Effector CD8-positive, alpha-beta T cell (primary cell): ENCODE measurements at regions not wholly inside any gene's neighbourhood (a gene's known extent, or its start where the extent isn't known, plus 50 kb on each side); places are given as distances from the start of the nearest gene placed in this dataset.

Experiments
- DNase-seq: peaks from one replicate; lab custom pipeline; 2025; lab: John Stamatoyannopoulos, UW

DNA sequence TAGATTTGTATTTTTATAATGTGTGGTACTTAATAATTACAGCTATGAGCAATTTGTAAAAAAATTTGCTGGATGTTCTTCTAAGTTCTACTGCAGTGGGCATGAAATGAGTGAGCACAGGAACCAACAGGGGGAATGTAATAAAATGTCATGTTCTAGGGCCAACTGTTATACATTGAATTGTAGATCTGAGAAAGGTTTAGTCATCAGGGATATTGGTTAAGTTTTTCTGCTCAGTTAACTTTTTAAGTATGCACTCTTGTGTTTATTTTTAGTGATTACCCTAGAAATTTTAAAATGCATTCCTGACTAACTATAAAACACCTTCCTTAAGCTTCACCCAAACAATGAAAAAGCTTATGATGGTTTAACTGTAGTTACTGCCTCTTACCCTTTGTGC is 101.8 kb downstream of the CAND1 start:
- no peak for DNase-seq

DNA sequence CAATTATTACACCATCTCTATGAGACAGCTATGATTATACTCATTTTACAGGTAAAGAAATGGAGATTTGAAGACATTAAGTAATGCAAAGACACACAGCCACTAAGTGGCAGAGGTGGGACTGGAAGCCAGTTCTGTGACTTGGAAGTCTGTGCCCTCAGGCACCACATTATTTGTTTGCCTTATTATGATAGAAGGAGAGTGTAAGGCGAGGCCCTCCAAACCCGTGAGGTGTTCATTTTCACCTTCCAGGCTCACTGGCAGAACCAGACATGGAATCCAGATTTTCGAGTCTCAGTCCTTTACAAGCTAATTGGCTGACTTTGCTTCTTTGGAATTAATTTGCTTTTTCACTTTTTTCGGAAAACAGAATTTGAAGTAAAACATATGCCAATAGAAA is 107.9 kb downstream of the CAND1 start:
- no peak for DNase-seq

DNA sequence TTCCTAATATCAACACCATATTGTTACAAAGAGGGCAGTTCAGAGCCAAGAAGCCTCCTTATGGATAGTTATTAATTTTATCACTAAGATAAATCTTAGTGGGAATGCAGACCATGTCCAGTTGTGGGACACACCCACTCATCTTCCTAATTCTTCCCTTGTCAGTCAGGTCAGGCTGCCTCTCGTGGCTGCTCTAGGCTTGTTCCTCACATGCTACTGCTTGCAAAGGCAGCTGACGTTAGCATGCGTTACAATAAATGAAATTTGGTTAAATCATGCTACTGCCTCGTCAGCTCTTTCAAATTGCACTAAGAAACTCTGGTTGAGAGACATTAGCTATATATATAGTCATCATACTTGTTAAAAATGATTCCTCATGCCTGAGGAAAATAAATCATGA is 108.4 kb downstream of the CAND1 start:
- DNase-seq: no peak

DNA sequence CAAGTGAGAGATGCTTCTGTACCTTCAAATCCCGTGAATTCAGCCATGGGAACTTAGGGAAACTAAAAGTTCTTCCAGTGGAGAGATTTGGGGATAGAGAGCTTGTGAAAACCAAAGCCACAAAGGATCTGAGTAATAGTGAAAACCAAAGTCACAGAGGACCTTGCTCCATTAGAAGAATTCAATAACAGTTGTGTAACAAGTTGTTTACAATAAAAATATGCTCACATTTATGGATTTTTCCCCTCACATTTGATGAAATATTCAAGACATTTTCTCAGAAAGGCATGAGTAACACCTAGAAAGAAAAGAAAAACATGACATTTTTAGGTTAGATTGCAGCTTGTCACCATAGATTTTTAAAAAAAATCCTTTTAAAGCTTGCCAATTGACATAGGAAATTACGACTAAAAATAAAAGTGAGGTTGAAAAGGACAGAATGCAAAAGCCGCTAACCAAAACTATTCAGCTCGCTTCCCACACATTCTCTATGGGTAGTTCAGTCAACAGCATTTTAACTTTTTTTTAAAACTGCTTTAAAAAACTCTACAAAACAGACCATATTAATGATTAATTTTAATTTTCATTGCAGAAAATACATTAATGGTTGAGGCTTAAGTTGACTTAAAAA is 113.2 kb downstream of the CAND1 start:
- no peak for DNase-seq

DNA sequence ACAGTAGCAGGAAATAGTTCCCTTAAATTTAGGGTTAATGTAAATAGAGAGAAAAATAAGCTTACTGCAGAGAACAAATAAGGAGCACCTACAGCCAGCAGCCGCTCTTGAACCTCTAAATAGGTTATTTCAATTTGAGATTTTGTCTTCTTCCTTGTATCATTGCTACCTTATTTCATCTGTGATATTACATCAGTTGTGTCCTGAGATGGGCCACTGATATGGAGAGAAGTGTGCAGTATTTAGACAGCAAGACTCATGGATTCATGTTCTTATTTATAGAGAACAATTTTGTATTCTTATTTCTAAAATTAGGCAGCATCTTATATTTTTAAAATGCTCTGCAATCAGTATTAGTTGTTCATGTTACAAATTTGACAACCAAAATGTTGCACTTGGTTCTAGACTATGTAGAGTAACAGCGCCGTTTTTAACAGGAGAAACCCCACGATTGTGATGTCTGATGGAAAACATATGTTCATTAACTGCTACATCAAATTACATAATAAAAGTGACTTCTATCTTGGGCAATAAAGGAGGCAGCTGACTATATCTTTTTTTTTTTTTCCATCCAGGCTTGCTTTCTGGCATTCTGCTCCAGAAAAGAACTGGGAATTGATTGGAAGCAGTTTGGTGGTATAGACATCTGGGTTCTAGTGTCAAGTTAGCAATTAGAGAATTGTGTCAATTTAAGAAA is 117.9 kb downstream of the CAND1 start:
- DNase-seq: no peak

DNA sequence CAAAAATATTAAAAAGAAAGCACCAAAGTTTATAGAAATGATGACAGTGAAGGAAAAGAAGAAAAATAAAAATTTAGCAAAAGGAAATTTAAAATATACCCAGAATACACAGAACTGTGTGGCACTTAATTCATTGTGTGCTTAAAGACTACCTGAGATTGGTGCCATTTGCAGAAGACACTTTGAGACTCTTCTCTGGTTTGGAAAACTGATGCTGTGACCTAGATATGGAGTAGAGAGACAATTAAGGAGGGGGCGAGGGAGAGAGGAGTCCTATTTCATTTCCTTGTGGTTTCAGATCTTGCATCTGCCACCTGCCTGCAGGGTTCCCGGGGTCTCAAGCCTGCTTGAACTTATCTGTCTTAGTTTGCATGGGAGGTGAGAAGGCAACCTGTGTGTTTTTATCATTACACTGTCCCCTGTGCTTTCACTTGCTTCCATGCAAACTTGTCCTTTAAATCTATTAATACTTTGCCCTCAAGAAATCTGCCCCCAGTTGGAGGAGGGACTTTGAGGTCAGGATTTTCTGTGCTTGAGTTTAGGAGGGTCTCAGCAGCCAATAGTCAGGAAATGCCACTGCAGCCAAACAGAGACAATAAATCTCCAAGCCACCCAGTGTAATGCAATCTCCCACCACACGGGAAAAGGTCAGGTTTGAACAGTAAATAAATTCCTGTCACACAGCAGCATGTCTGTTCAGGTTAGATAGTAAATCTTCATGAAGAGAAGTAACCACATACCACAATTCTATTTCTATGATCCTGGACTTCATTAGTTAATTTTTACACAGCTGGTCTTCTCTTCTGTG is 119.4 kb downstream of the CAND1 start:
- no peak for DNase-seq

DNA sequence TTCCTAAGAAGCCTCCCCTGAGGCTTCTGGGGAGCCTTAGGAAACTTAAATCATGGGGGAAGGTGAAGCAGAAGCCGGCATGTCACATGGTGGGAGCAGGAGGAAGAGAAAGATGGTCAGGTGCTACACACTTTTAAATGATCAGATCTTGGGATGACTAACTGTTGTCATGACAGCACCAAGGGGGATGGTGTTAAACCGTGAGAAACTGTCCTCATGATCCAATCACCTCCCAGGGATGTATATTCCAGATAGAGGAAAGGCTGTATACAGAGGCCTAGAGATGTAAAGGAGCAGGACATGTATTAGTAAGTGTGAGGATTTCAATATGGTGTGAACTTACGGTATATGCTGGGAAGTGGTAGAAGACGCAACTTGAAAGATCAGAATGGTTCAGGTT is 121.1 kb downstream of the CAND1 start:
- no peak for DNase-seq

DNA sequence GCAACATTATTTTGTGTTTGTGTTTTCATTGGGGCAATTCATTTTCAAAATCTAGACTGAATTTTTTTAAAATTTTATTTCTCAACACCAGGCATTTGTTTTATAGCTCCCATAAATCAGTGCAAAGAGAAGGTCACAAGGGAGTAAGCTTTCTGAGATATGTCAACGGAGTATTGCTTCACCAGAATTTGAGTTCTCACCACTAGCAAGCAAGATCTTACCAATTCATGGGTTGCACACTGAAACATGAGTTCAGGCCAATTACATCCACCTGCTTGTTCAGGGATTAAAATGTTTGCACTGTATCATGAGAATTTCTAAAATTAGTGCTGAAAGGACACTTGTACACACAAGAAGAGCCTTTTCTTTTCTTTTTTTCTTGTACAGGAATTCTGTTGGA is 121.9 kb downstream of the CAND1 start:
- DNase-seq: no peak

DNA sequence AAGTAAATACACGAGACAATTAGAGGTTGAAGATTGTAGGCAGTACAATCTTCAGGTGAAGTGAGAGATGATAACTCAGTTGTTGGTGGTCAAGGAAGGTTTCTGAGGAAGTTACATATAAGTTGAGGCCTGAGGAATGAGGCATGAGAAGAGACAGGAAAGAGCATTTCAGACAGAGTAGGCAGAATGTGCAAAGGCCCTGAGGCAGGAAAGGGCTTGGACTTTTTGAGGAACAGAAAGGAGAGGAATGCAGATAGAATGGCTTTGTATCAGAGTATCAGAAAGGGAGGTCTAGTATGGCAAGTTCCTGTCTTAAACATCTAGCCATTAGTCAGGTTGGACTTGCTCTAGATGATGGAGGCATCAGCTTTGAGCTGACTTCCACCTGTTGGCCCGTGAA is 122.5 kb downstream of the CAND1 start:
- DNase-seq: no peak

DNA sequence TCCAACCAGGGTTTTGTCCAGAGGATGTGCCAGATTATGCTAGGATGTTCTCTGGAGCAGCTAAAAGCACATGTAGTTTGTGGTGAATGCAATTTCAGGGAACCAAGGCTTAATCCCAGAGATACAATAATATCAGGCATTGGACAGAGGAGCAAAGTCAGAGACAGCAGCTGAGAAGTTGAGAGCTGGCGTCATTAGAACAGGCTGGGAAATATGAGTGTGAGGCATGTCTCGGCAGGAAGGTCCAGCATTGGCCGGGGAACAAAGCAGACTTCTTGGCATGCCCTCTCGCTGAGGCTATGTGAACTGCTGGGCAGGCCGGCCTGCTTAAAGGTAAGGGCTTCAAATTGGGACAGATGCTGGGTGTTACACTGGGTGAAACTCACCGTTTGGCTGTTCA is 125.4 kb downstream of the CAND1 start:
- no peak for DNase-seq

DNA sequence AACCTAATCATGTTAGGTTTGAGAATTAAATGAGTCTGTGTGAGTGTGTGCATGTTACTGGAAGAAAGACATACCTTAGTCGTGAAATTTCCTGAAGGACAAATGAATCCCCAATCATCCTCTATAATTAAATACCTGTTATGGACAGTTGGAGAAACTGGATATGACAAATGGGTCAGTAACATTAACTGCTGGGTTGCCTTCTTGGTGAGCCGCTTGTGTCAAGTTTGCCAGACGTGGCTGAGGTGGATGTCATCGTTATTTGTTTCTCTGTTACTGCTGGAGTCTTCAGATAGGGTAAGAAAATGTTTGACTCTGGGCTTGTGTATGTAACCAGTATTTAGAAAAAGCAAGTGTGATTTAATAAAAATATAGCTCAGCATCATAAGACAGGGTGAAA is 131.6 kb downstream of the CAND1 start:
- DNase-seq: no peak

DNA sequence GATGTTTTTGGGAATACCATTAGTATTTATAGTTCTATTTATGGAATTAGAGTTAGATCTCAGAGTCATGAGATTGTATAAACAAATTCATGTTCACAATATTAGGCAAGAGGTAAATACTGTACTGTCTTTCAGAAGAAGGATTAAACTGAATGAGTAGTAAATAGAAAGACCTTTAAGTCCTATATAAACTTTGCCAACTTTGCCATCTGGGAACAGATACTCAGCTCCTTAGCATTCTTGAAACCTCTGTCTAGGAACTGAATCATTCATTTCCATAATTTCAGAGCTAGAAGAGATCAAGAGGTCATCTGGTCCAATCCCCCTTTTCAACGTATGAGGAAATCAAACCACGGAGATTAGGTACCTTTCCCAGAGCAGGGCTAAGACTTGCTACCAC is 141.1 kb downstream of the CAND1 start:
- DNase-seq: no peak

DNA sequence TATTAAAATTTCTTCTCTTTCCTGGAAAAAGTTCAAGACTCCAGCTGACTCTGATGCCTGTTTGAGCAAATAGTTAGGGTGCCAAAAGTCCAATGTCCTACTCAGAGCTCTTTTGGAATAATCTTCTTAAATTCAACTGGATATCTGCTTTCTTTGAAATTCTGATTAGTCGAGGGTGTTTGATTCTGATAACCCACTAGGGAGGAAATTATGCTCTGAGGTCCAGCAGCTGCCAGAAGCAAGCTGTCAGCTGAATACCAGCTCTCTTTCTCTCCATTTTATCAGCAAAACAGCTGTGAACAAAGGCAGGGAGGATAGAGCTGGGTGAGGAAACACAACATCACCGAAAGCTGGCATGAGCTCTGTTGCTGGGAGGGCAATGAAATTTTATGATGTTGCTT is 141.5 kb downstream of the CAND1 start:
- no peak for DNase-seq

DNA sequence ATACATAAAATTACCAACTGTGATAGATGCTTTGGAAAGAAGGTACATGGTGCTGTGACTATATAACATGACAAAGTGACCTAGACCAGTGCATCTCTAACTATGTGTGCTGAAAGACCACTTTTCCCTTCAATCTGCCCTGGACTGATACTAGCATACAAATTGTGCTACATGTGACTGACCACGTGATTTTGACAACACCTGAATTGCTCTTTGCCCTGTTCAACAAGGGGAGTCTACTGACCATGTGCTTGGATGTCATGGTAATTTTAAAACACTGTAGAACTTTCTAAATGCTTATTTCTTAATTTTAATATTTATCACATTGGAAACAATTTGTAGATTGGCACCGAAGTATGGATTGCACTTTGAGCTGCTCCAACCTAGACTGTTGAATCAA is 142.4 kb downstream of the CAND1 start:
- DNase-seq: no peak

DNA sequence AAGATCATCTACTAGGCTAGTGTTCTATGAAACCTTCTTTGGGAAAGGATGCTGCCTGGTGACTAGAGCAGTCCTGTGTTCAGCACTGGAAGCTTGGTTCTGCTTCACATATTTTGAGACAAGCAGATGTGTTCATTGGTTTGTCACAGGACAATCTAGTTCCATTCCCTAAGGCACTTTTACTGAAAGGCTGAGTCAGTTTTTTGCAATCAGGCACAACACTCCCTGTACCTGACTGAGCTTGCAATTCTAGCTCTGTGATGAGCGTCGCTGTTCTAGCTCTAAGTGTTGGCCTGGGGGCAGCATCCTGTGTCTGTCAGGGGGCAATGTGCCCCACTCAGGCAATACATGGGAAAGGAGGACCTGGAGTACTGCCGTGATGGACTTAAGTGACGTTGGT is 144.4 kb downstream of the CAND1 start:
- no peak for DNase-seq

DNA sequence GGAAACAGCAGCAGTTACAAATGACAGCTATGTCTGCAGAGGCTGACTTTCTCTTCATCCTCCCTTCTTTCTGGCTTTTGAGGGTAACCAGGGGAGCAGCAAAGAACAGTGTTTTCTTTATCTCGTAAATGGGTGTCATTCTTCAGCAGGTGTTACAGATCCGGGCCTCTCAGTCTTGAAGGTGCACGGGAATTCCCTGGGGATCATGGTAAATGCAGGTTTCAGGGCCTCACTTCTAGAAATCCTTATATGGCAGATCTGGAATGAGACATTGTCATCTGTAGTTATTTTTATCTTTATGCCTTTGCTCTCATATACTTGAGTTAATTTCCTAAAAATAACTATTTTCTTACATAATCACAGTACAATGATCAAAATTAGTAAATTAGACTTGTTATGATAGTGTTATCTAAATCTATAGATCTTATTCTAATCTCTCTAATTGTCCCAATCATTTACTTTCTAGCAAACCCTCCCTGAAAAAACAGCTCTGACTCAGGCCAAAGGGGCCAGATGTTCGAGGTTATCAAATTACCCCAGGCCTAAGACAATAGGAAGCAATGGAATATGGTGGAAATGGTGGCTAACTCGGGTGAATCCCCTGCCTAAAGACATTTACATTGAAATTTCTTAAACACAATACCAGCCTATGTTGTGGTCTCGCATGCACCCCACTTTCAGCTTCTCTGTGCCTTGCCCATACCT is 145.0 kb downstream of the CAND1 start:
- no peak for DNase-seq

DNA sequence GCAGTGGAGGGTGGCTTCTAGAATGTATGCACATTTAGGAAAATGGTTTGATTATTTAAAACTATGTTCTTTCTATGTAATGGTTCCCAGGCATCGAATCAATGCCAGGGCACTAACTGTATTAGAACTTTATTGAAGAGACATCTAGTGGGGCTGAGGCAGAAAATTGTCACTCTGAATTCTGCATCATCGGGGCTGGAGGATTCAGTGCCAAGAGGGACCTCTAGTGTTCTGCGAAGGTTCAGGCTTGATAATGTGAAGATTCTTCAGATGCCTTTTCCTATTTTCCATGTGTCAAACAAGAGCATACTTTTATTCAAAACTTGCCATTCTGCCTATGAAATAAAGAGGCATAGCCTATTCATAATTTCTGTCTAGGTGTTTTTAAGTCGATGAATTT is 146.3 kb downstream of the CAND1 start:
- DNase-seq: no peak

DNA sequence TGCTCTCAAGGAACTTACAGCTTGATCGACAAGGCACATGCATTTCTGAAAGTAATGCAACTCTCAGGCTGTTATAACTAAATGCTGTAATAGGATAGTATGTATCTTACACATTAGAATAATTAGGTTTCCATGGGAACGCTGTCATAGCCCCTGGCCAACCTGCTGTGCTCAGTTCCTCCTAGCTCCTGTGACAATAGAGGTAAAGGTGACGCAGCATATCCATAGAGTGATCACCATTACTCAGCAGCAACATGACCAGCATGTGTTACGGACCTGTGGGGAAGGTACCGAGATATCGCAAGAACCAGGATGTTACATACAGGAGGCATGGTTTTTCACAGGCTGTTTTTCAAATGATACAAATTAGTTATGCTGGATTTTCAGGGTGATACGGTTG is 150.7 kb downstream of the CAND1 start:
- no peak for DNase-seq

DNA sequence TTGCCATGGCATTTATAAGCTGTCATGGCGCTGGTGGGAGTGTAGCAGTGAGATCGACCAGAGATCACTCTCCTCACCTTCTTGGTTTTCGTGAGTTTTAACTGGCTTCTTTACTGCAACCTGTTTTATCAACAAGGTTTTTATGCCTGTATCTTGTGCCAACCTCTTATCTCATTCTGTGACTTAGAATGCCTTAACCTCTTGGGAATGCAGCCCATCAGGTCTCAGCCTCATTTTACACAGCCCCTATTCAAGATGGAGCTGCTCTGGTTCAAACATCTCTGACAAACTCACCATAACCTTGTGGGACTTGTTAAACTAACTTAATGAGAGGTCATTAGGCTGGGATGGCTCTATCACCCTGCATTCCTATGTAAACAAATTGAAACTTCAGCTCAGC is 151.3 kb downstream of the CAND1 start:
- DNase-seq: no peak

DNA sequence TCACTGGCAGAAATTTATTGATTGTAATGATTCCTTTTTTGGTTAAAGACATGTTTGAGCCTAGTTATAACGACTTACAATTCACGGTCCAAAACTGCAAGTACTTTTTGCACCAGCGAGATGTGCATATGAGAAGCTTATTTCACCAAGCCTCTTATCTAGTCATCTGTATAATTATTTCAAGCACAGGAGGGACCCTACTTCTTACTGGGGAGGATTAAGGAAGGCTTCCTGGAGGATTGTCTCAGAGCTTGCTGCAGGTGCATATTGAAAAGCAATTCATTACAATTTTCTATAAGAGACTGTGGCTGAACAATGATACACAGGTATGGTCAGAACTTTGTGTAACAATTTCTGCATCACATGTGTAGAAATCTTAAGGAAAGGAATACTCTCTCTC is 152.9 kb downstream of the CAND1 start:
- DNase-seq: no peak

DNA sequence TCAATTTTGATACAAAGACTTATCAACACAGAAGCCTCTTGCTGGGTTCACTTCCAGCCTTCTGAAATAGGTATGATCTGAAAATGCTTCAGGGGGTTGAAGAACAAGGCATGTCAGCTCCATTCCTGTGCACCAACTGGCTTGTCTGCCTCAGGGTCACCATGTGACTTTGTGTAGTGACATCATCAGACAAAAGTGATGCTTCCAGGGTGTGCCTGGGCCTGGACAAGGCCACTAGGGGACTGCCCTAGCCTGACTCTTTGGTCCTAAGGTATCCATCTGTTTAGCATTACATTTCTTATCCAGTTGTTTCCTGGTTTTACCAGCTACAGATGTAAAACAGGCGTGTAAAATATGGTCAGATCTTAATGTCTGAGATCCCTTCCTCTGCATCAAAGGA is 155.6 kb downstream of the CAND1 start:
- DNase-seq: no peak

DNA sequence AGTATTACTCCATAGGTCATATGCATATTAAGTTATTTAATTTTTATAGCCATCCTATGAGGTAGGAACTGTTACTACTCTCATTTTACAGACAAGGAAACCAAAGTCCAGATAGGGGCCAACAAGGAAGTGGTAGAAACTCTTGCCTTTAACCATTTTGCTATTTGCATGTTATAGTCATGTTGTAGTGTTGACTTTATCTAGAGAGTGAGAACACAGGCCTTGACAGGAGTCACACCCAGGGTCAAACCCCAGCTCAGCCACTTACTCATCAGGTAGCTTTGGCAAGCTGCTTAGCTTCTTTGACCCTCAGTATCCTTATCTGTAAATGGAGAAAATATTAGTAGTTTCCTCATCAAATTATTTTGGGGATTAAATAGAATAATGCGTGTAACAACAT is 156.2 kb downstream of the CAND1 start:
- no peak for DNase-seq

DNA sequence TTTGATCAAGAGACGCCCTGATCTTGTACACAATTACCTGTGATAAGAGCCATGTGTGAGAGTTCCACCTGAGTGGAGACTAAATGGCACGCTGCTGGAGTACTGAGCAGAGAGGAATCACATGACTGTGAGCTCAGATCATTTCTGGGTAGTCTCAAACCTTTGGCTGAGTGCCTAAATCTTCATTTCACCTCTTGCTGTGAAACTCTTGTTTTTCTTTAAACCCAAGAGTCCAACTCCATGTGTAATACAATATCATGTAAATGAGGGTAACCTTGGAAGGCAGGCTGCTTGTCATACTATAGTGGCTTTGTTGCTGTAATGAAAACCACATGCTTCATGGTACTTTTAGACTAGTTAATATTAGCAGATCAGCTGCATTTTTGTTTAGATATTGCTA is 156.9 kb downstream of the CAND1 start:
- no peak for DNase-seq
